H1 (cell line): ENCODE measurements at regions not wholly inside any gene's neighbourhood (a gene's known extent, or its start where the extent isn't known, plus 50 kb on each side); places are given as distances from the start of the nearest gene placed in this dataset.

ENCODE experiments used
- ATF3 ChIP-seq: IDR thresholded peaks from 2 replicates; pipeline ENCODE4 v1.6.1; 2011; ENCODE audit warnings: low read depth, mild to moderate bottlenecking, low read length; ENCODE audit not compliant: insufficient read depth
- CHD2 ChIP-seq: IDR thresholded peaks from 2 replicates; pipeline ENCODE4 v1.6.1; 2012; ENCODE audit warnings: low read length, improper control_type of control experiment
- EZH2 ChIP-seq: fragments of 200-600 bp; sonication (generic); IDR thresholded peaks from 2 replicates; pipeline ENCODE4 v1.7.1; 2012; ENCODE audit warnings: low read depth, mild to moderate bottlenecking, moderate library complexity, low read length, inconsistent platforms; ENCODE audit not compliant: severe bottlenecking
- GABPA ChIP-seq: IDR thresholded peaks from 2 replicates; pipeline ENCODE4 v1.6.1; 2011; ENCODE audit warnings: mild to moderate bottlenecking, low read length, moderate library complexity, borderline replicate concordance; ENCODE audit not compliant: insufficient read depth
- JUN ChIP-seq: IDR thresholded peaks from 2 replicates; pipeline ENCODE4 v1.6.1; 2011; ENCODE audit warnings: low read depth, mild to moderate bottlenecking, improper control_type of control experiment, low read length
- POLR2A ChIP-seq, 2 experiments: IDR thresholded peaks; 1 replicate in 1 of 2; 2 replicates in 1 of 2; pipeline ENCODE4 v1.6.1; 2011; ENCODE audit warnings: low read depth in 2 of 2, low read length in 2 of 2, mild to moderate bottlenecking in 2 of 2; ENCODE audit errors: control extremely low read depth in 1 of 2
- RFX5 ChIP-seq: IDR thresholded peaks from 2 replicates; pipeline ENCODE4 v1.6.1; 2011; ENCODE audit warnings: low read depth, low read length, improper control_type of control experiment, borderline replicate concordance
- RNF2 ChIP-seq: fragments of 200-900, 300-1000 bp; sonication (generic); IDR thresholded peaks from 2 replicates; pipeline ENCODE4 v1.7.1; 2016; ENCODE audit warnings: borderline replicate concordance, low read depth, mild to moderate bottlenecking, antibody characterized with exemption, low read length; ENCODE audit not compliant: poor library complexity, severe bottlenecking; ENCODE audit errors: missing control alignments
- YY1 ChIP-seq: IDR thresholded peaks from 2 replicates; pipeline ENCODE4 v1.6.1; 2011; ENCODE audit warnings: low read depth, mild to moderate bottlenecking, low read length
- TF ChIP-seq, protein P1 (sequence below), 3 experiments: IDR thresholded peaks; 1 replicate in 2 of 3; 2 replicates in 1 of 3; pipeline versions ENCODE4 v1.5.1 to v1.6.1; 2011; ENCODE audit warnings: low read length in 3 of 3, mild to moderate bottlenecking in 3 of 3, inconsistent platforms in 2 of 3, low read depth in 1 of 3, moderate library complexity in 1 of 3; ENCODE audit not compliant: insufficient read depth in 1 of 3; ENCODE audit errors: control extremely low read depth in 1 of 3

GRCh38 chr6:94260765-94261164 is 841.4 kb upstream of the EPHA7 start:
- TF ChIP-seq, protein P1, sequence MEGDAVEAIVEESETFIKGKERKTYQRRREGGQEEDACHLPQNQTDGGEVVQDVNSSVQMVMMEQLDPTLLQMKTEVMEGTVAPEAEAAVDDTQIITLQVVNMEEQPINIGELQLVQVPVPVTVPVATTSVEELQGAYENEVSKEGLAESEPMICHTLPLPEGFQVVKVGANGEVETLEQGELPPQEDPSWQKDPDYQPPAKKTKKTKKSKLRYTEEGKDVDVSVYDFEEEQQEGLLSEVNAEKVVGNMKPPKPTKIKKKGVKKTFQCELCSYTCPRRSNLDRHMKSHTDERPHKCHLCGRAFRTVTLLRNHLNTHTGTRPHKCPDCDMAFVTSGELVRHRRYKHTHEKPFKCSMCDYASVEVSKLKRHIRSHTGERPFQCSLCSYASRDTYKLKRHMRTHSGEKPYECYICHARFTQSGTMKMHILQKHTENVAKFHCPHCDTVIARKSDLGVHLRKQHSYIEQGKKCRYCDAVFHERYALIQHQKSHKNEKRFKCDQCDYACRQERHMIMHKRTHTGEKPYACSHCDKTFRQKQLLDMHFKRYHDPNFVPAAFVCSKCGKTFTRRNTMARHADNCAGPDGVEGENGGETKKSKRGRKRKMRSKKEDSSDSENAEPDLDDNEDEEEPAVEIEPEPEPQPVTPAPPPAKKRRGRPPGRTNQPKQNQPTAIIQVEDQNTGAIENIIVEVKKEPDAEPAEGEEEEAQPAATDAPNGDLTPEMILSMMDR (IDR thresholded peaks at IDR 0.05; ENCODE audit: control extremely low read depth in 1 of 3, insufficient read depth in 1 of 3, low read depth in 1 of 3, low read length in 3 of 3) = no peak
- TF ChIP-seq YY1 = no peak
- TF ChIP-seq POLR2A (IDR thresholded peaks at IDR 0.05; ENCODE audit: control extremely low read depth in 1 of 2, low read depth in 2 of 2, low read length in 2 of 2) = no peak
- TF ChIP-seq GABPA = no peak
- TF ChIP-seq CHD2 = no peak
- TF ChIP-seq ATF3 = no peak
- TF ChIP-seq JUN = no peak
- TF ChIP-seq EZH2 = no peak
- TF ChIP-seq RNF2 = no peak
- no peak for TF ChIP-seq RFX5
